Neuronal stem cell (in vitro differentiated cells): ENCODE measurements at regions not wholly inside any gene's neighbourhood (a gene's known extent, or its start where the extent isn't known, plus 50 kb on each side); places are given as distances from the start of the nearest gene placed in this dataset.

ENCODE experiments used
- DNase-seq: peaks from one replicate; pipeline ENCODE4 v3.0.0-alpha.2; 2013; ENCODE audit warnings: low spot score
- H2AFZ ChIP-seq: one replicate; pipeline ENCODE4 v1.6.1; 2013; ENCODE audit warnings: mild to moderate bottlenecking, low read length, inconsistent platforms
- H2AK5ac ChIP-seq: 2 replicates; pipeline ENCODE4 v1.6.1; 2013; ENCODE audit warnings: low read depth, mild to moderate bottlenecking, inconsistent platforms, low read length, moderate library complexity, mixed read lengths
- H2BK120ac ChIP-seq: 2 replicates; pipeline ENCODE4 v1.6.1; 2013; ENCODE audit warnings: low read depth, mild to moderate bottlenecking, inconsistent platforms, low read length, moderate library complexity, mixed read lengths
- H2BK12ac ChIP-seq: one replicate; pipeline ENCODE4 v1.6.1; 2013; ENCODE audit warnings: low read length, inconsistent platforms
- H2BK15ac ChIP-seq: 2 replicates; pipeline ENCODE4 v1.6.1; 2013; ENCODE audit warnings: mild to moderate bottlenecking, low read length, inconsistent platforms, mixed read lengths
- H2BK5ac ChIP-seq: one replicate; pipeline ENCODE4 v1.6.1; 2013; ENCODE audit warnings: inconsistent platforms, mild to moderate bottlenecking, low read length, moderate library complexity
- H3K14ac ChIP-seq: one replicate; pipeline ENCODE4 v1.6.1; 2013; ENCODE audit warnings: low read length, inconsistent platforms
- H3K18ac ChIP-seq: 2 replicates; pipeline ENCODE4 v1.6.1; 2013; ENCODE audit warnings: low read length, inconsistent platforms
- H3K23ac ChIP-seq: 2 replicates; pipeline ENCODE4 v1.6.1; 2013; ENCODE audit warnings: low read depth, mild to moderate bottlenecking, mixed read lengths, low read length, inconsistent platforms; ENCODE audit not compliant: poor library complexity
- H3K27ac ChIP-seq: replicated peaks from 3 replicates; pipeline ENCODE4 v1.5.1; 2013; ENCODE audit warnings: low read length, inconsistent platforms
- H3K27me3 ChIP-seq, 3 experiments: 2 replicates each; pipeline ENCODE4 v1.6.1; 2013; ENCODE audit warnings: low read length in 3 of 3, mild to moderate bottlenecking in 2 of 3, inconsistent platforms in 1 of 3, low read depth in 1 of 3, mixed read lengths in 1 of 3, moderate library complexity in 1 of 3; ENCODE audit not compliant: control insufficient read depth in 3 of 3, insufficient read depth in 3 of 3
- H3K36me3 ChIP-seq, 2 donors: replicated peaks in 1 of 2; 2 replicates each; pipeline ENCODE4 v1.6.1; 2013; ENCODE audit warnings: low read length in 2 of 2; ENCODE audit not compliant: control insufficient read depth in 2 of 2, insufficient read depth in 2 of 2
- H3K4ac ChIP-seq: 2 replicates; pipeline ENCODE4 v1.6.1; 2013; ENCODE audit warnings: inconsistent platforms, mild to moderate bottlenecking, low read length, moderate library complexity
- H3K4me1 ChIP-seq, 2 donors: 1 replicate in 1 of 2; 2 replicates in 1 of 2; pipeline ENCODE4 v1.6.1; 2013; ENCODE audit warnings: low read length in 2 of 2, low read depth in 1 of 2; ENCODE audit not compliant: control insufficient read depth in 2 of 2, insufficient read depth in 1 of 2
- H3K4me2 ChIP-seq: one replicate; pipeline ENCODE4 v1.6.1; 2013; ENCODE audit warnings: mild to moderate bottlenecking, low read length, inconsistent platforms; ENCODE audit not compliant: insufficient read depth, poor library complexity, severe bottlenecking
- H3K4me3 ChIP-seq, 2 donors: 2 replicates each; pipeline ENCODE4 v1.5.1; 2013; ENCODE audit warnings: low read length in 2 of 2, mild to moderate bottlenecking in 2 of 2, inconsistent platforms in 1 of 2, moderate library complexity in 1 of 2
- H3K79me1 ChIP-seq: one replicate; pipeline ENCODE4 v1.6.1; 2013; ENCODE audit warnings: low read depth, mild to moderate bottlenecking, inconsistent platforms, low read length, moderate library complexity
- H3K9ac ChIP-seq: one replicate; pipeline ENCODE4 v1.6.1; 2013; ENCODE audit warnings: mild to moderate bottlenecking, low read depth, low read length, inconsistent platforms; ENCODE audit not compliant: poor library complexity
- H3K9me3 ChIP-seq, 2 donors: replicated peaks in 1 of 2; 2 replicates each; pipeline versions ENCODE3 to v1.6.1; 2013; ENCODE audit warnings: low read length in 2 of 2, mild to moderate bottlenecking in 2 of 2, inconsistent platforms in 1 of 2, low read depth in 1 of 2, mixed read lengths in 1 of 2, moderate library complexity in 1 of 2; ENCODE audit not compliant: control insufficient read depth in 2 of 2, insufficient read depth in 1 of 2
- H4K8ac ChIP-seq: one replicate; pipeline ENCODE4 v1.6.1; 2013; ENCODE audit warnings: low read depth, mild to moderate bottlenecking, inconsistent platforms, low read length, moderate library complexity
- H4K91ac ChIP-seq: one replicate; pipeline ENCODE4 v1.6.1; 2013; ENCODE audit warnings: low read length, low read depth, mild to moderate bottlenecking, inconsistent platforms; ENCODE audit not compliant: poor library complexity
- WGBS, 2 donors: extraction: QIAGEN DNeasy Blood & Tissue Kit; methylation state at CpG; one replicate each; pipeline ENCODE4 v1.1.7; 2013; ENCODE audit warnings: missing lambda C conversion rate in 2 of 2, mixed read lengths in 1 of 2; ENCODE audit not compliant: insufficient read length in 2 of 2, insufficient replicate concordance in 1 of 2; ENCODE audit errors: extremely low coverage in 2 of 2; 5-methylcytosine and 5-hydroxymethylcytosine counted together

GRCh38 chr3:82084824-82085223 is 323.4 kb upstream of the GBE1 start:
- Histone ChIP-seq H2AFZ (peak overlapping the region; percentile 68), H3K9ac (no peak overlapping the region), H2BK5ac (no peak overlapping the region), H3K18ac (no peak overlapping the region), H3K4me2 (no peak overlapping the region), H3K23ac (no peak overlapping the region), H2AK5ac (no peak overlapping the region), H3K27ac (no peak overlapping the region), H2BK120ac (no peak overlapping the region), H3K4ac (no peak overlapping the region), H4K8ac (no peak overlapping the region), H3K4me3 (no peak overlapping the region), H3K9me3 (no peaks in the 10 kb centered on the region), H3K36me3 (no peaks in the 10 kb centered on the region), H3K79me1 (no peaks in the 10 kb centered on the region), H3K27me3 (no peaks in the 10 kb centered on the region), H2BK12ac (no peak overlapping the region), H4K91ac (no peak overlapping the region), H3K14ac (no peak overlapping the region), H2BK15ac (no peak overlapping the region), H3K4me1 (peaks cover 4 to 6% of the 10 kb centered on the region in 2 donors)
- WGBS, 2 donors = no CpG with 5 or more reads among the region's 1 CpG
- no peak for DNase-seq

DNA sequence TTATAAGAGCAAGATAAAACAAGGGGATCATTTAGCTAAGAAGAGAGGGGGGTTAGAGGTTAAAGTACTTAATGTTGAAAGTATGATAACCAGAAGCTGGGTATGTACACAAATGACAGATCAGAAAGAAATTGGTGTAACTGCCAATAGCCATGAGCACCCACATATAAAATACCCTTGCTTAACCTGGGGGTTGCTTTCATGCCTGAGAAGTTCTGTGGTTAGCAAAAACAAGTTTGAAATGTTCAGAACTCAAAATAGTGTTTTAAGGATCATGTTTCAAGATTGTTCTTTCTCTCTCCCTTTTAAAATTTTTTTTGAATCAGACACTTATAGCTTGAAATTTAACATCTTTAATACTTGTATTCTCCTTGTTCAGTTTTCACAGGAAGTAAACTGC is 321.4 kb upstream of the GBE1 start:
- Histone ChIP-seq H3K4me3 (no peak overlapping the region), H3K18ac (no peak overlapping the region), H3K9ac (no peak overlapping the region), H2BK5ac (no peak overlapping the region), H2BK12ac (no peak overlapping the region), H2BK15ac (no peak overlapping the region), H4K8ac (no peak overlapping the region), H3K36me3 (no peaks in the 10 kb centered on the region), H3K4me2 (no peak overlapping the region), H2BK120ac (no peak overlapping the region), H2AK5ac (no peak overlapping the region), H3K4ac (no peak overlapping the region), H2AFZ (no peak overlapping the region), H3K14ac (no peak overlapping the region), H3K9me3 (no peaks in the 10 kb centered on the region), H3K23ac (no peak overlapping the region), H4K91ac (no peak overlapping the region), H3K27me3 (no peaks in the 10 kb centered on the region), H3K27ac (no peak overlapping the region), H3K4me1 (peaks cover 4 to 6% of the 10 kb centered on the region in 2 donors), H3K79me1 (no peaks in the 10 kb centered on the region)
- no peak for DNase-seq

GRCh38 chr3:82081351-82081750 is 319.9 kb upstream of the GBE1 start:
- Histone ChIP-seq H3K27me3 (no peaks in the 10 kb centered on the region), H3K79me1 (no peaks in the 10 kb centered on the region), H3K9me3 (no peaks in the 10 kb centered on the region), H2AK5ac (no peak overlapping the region), H2BK12ac (no peak overlapping the region), H3K14ac (no peak overlapping the region), H3K9ac (no peak overlapping the region), H4K8ac (no peak overlapping the region), H3K4me1 (peaks cover 2 to 6% of the 10 kb centered on the region in 2 donors), H2BK120ac (no peak overlapping the region), H2AFZ (no peak overlapping the region), H3K4me2 (no peak overlapping the region), H3K18ac (no peak overlapping the region), H2BK5ac (no peak overlapping the region), H3K36me3 (no peaks in the 10 kb centered on the region), H3K4me3 (no peak overlapping the region), H3K23ac (no peak overlapping the region), H3K27ac (no peak overlapping the region), H4K91ac (no peak overlapping the region), H3K4ac (no peak overlapping the region), H2BK15ac (no peak overlapping the region)
- WGBS, 2 donors = no CpG with 5 or more reads among the region's 2 CpGs
- no peak for DNase-seq

DNA sequence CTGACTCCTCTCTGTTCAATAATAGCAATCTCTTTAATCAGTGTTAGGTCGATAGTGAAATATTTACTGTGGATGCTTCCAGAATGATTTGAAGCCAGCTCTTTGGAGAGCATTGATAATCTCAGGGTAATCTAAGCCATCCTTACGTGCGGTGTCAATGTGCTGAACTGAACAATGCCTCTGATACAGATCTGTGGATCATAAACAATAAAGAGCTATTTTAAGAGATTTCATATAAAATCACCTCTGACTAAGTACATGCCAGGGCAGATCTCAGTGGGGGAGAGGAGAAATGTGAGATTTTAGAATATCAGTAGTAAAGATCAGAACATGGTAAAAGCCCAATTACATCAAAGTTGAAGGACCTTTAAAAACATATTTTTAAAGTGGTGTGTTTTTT is 319.3 kb upstream of the GBE1 start:
- Histone ChIP-seq H3K4me1 (peaks cover 2 to 3% of the 10 kb centered on the region in 2 donors), H3K27me3 (no peaks in the 10 kb centered on the region), H3K14ac (no peak overlapping the region), H2BK5ac (no peak overlapping the region), H3K36me3 (no peaks in the 10 kb centered on the region), H3K79me1 (no peaks in the 10 kb centered on the region), H4K91ac (no peak overlapping the region), H2AFZ (peak overlapping the region; percentile 67), H3K9ac (no peak overlapping the region), H2BK120ac (no peak overlapping the region), H3K4me3 (no peak overlapping the region), H4K8ac (no peak overlapping the region), H3K23ac (no peak overlapping the region), H3K18ac (no peak overlapping the region), H2BK12ac (no peak overlapping the region), H2AK5ac (no peak overlapping the region), H3K27ac (no peak overlapping the region), H3K4ac (no peak overlapping the region), H3K9me3 (no peaks in the 10 kb centered on the region), H3K4me2 (no peak overlapping the region), H2BK15ac (no peak overlapping the region)
- DNase-seq = no peak
- WGBS, 2 donors = no CpG with 5 or more reads among the region's 3 CpGs
